22Rv1 (cell line): ENCODE measurements at regions not wholly inside any gene's neighbourhood (a gene's known extent, or its start where the extent isn't known, plus 50 kb on each side); places are given as distances from the start of the nearest gene placed in this dataset.
"Not testable (repeated sequence)": the region's sequence is repeated elsewhere in the genome, so short reads cannot be mapped to it uniquely, and the experiment has no call there.

Source experiments
- H3K27ac ChIP-seq: fragments of 450-650 bp; 2 replicates; pipeline ENCODE4 v1.5.1; 2017
- ZFX ChIP-seq: fragments of 450-650 bp; IDR thresholded peaks from 2 replicates; pipeline ENCODE4 v1.6.1; 2017; ENCODE audit warnings: antibody characterized with exemption, borderline replicate concordance
- TF ChIP-seq, protein P1 (sequence below): fragments of 450-650 bp; IDR thresholded peaks from 2 replicates; pipeline ENCODE4 v1.5.1; 2017; ENCODE audit warnings: mild to moderate bottlenecking

DNA sequence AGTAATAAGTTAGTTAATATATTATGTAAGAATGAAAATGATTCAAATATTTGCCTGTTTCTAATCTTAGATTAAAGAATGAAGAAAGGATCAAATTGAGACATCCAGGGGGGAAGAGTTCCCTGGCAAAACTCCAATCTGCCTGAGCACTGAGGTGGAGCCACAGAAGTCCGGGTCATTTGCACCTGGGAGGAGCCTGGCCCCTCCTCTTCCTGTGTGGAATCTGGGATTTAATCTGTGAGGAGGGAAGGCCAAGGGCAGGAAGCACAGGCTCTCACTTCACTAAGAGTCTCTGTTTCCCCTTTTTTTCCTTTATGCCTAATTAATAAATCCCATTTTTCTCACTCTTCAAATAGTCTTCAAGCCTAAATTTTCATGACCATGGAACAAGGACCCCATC is 599.5 kb downstream of the FLRT2 start:
- H3K27ac ChIP-seq: no peak overlapping the region
- TF ChIP-seq, protein P1, sequence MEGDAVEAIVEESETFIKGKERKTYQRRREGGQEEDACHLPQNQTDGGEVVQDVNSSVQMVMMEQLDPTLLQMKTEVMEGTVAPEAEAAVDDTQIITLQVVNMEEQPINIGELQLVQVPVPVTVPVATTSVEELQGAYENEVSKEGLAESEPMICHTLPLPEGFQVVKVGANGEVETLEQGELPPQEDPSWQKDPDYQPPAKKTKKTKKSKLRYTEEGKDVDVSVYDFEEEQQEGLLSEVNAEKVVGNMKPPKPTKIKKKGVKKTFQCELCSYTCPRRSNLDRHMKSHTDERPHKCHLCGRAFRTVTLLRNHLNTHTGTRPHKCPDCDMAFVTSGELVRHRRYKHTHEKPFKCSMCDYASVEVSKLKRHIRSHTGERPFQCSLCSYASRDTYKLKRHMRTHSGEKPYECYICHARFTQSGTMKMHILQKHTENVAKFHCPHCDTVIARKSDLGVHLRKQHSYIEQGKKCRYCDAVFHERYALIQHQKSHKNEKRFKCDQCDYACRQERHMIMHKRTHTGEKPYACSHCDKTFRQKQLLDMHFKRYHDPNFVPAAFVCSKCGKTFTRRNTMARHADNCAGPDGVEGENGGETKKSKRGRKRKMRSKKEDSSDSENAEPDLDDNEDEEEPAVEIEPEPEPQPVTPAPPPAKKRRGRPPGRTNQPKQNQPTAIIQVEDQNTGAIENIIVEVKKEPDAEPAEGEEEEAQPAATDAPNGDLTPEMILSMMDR: no peak
- no peak for TF ChIP-seq ZFX

DNA sequence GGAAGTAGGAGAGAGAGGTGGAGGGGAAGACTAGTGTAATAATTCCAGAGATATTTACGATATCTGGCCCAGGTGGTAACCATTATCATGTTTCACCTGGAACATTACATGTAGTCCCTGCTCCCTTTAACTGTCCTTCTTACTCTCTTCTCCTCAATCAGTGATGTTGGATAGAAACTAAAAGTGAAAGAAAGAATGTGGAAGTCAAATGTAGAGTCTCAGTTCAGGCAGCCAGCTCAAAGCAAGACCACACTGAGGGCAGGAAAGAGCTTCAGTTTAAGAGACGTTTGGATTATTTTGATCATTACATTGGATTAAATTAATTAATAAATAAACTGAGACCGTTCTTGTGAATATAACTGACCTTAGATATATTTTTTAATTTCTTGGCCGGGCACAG is 594.4 kb downstream of the FLRT2 start:
- H3K27ac ChIP-seq: no peak overlapping the region
- no peak for TF ChIP-seq ZFX
- TF ChIP-seq, protein P1: no peak

DNA sequence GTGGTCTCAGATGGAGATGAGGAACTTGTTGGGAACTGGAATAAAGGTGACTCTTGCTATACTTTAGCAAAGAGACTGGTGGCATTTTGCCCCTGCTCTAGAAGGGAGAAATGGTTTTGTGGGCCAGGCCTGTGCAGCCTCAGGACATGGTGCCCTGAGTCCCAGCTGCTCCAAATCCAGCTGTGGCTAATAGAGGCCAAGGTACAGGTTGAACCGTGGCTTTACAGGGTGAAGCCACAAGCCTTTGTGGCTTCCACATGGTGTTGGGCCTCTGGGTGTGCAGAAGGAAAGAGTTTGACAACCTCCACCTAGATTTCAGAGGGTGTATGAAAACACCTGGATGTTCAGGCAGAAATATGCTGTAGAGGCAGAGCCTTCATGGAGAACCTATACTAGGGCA is 586.0 kb downstream of the FLRT2 start:
- no peak for TF ChIP-seq ZFX
- TF ChIP-seq, protein P1: no peak
- no peak overlapping the region for H3K27ac ChIP-seq

DNA sequence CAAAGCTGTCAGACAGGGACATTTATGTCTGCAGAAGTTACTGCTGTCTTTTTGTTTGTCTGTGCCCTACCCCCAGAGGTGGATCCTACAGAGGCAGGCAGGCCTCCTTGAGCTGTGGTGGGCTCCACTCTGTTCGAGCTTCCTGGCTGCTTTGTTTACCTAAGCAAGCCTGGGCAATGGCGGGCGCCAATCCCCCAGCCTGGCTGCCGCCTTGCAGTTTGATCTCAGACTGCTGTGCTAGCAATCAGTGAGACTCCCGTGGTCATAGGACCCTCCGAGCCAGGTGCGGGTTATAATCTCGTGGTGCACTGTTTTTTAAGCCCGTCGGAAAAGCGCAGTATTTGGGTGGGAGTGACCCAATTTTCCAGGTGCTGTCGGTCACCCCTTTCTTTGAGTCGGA is 580.9 kb downstream of the FLRT2 start:
- not testable (repeated sequence) for H3K27ac ChIP-seq

DNA sequence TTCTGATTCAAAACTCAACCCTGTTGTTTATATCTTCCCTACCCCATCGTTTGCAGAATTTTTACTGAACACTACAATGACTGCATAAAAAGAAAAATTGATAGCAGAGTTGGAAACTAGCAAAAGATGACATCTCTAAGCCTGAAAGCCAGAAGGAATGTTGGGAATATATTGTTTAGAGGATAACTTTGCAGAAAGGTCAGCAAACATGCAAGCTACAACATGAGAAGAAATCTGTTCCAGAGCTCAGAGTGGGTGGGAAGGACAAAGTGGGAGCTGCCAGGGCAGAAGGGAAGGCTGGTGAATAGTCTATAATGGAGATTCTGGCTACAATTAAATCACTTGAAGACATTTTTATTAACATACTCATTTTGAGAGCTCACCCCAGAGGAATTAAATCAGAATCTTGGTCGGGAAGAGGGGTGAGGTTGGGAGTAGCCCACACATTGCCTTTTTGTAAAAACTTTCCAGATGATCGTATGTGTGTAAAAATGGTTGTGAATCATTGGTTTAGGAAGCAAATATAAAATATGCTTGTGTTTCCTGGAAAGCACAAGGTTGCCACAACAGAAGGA is 574.8 kb downstream of the FLRT2 start:
- TF ChIP-seq, protein P1: no peak
- TF ChIP-seq ZFX: no peak
- H3K27ac ChIP-seq: no peak overlapping the region

DNA sequence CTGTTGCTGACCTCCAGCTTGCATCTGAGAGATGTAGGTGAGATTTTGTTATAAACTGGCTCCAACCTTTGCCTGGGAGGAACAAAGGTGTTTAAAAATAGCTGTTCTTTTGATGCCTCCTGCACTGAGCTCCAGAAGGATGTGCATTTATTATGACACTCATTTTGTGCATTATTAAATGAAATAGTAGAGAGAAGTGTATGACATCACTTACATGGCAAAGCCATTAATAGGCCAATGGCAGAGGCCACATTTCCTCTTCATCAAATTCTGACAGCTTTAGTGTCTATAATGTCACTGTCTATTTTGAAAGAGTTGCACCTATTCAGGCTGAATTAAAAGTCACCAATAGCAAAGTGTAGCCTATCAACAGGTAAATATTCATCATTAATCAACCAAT is 564.6 kb downstream of the FLRT2 start:
- no peak overlapping the region for H3K27ac ChIP-seq
- no peak for TF ChIP-seq ZFX
- TF ChIP-seq, protein P1: no peak

DNA sequence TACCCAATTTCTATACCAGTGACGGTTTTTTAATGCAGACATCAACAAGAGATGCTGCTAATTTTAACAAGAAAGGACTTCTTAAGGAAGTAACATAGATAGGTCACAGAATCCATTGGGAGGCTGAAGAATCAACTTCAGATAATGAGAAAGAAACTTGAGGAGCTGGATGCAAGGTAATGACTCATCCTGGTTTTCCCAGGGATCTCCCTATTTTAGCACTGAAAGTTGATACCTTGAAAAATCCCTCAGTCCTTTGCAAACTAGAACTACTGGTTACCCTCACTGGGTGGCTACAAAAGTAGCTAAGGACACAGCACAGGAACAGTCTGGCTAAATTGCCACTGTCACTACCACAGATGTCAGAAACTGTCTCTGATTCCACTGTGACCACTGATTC is 561.9 kb downstream of the FLRT2 start:
- H3K27ac ChIP-seq: no peak overlapping the region
- TF ChIP-seq, protein P1: no peak
- no peak for TF ChIP-seq ZFX

DNA sequence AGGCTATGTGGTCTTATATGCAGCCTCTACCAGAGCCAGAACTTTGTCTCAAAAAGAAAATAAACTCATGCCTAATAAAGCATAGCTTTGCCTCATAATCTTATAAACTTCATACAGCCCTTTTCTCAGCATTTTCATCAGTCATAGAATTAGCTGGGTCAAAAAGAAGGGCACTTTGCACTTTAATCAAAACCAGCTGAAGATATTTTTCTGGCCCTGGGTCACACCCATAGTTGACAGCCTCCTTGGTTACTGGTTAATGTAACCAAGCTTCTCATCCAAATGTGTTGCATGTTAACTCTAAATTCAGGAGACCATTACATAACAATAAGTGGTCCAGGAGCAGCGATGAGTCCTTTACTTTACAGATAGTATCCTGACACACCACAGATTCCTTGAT is 558.2 kb downstream of the FLRT2 start:
- TF ChIP-seq, protein P1: no peak
- TF ChIP-seq ZFX: no peak
- no peak overlapping the region for H3K27ac ChIP-seq
